Stromal cell of bone marrow (primary cell): ENCODE measurements at regions not wholly inside any gene's neighbourhood (a gene's known extent, or its start where the extent isn't known, plus 50 kb on each side); places are given as distances from the start of the nearest gene placed in this dataset.
"Not testable (repeated sequence)": the region's sequence is repeated elsewhere in the genome, so short reads cannot be mapped to it uniquely, and the experiment has no call there.

Source experiments
- DNase-seq: peaks from one replicate; pipeline ENCODE4 v3.0.0-alpha.2; 2012; ENCODE audit warnings: low read depth

DNA sequence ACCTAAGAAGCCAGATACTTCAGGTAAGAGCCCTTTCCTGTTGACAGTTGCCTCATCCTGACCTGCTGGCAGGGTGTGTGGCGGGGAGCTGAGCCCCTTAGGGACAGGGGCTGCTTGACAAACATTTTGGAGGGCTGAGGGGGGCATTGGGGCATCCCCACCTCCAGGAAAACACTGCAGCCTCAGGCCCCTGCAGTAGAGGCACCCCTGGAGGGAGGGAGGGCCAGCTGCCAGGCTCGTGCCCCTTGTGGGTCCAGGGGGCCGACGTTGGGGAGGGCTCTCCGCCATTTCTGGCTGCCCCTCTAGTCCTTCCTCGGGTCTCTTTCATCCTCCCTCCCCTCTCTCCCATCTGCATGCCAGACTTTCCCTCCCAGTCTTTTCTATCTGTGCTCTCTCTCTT, 177.3 kb downstream of the RPS24 start:
- no peak for DNase-seq

- DNase-seq: peak; percentile 56
Measured at GRCh38 chr10:78211561-78212051, 177.9 kb downstream of the RPS24 start.

DNA sequence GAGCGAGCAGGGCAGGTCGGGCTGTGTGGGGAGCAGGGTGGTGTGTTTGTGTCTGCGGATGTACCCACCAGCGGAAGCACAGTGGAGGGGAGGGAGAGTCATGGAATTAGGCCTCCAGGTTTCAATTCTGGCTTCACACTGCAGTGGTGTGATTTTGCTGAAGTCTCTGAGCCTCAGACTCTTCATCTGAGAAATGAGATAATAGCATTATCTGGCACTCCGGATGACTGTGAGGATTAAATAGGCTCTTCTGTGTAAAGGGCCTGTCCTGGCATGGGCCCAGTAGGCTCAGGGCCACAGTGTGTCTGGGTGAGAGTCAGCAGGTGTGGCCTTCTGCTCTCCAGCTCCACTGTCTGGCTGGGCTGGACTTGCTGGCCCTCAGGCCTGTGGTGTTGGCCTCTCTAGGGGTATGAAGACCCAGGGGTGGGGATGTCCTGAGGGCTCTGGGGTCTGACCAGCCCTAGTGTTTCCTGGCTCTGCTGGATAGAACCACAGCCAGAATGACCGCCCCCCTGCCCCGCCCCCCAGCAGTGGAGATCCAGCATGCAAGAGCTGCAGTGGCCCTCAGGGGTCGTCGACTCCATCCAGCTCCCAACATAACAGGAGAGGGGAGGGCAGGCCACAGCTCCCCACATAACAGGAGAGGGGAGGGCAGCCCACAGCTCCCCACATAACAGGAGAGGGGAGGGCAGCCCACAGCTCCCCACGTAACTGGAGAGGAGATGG, 178.6 kb downstream of the RPS24 start:
- no peak for DNase-seq

GRCh38 chr10:78212786-78213175, 179.1 kb downstream of the RPS24 start:
- DNase-seq: no peak

- DNase-seq: no peak
Measured at GRCh38 chr10:78214955-78215354, 181.3 kb downstream of the RPS24 start.

GRCh38 chr10:78215645-78216044, 182.0 kb downstream of the RPS24 start:
- DNase-seq: peak; percentile 89

DNA sequence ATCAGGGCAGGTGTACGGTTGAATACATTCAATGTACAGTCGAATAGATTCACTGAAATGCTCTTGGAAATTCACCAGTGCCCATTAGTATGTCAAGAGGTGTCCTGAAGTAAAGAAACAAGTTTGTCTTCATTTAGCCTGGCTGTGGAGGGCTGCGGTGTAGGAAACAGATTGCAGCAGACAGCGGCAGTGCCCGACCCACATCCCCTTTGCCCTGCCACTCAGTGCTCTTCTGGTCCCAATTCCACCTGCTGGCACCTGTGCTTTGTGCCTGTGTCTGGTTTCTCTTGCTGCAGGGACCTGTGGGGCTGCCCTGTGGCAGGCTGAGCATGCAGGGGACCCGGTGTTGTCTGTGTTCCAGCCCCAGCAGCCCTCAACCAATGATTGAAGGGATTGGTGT, 183.7 kb downstream of the RPS24 start:
- DNase-seq: no peak

DNA sequence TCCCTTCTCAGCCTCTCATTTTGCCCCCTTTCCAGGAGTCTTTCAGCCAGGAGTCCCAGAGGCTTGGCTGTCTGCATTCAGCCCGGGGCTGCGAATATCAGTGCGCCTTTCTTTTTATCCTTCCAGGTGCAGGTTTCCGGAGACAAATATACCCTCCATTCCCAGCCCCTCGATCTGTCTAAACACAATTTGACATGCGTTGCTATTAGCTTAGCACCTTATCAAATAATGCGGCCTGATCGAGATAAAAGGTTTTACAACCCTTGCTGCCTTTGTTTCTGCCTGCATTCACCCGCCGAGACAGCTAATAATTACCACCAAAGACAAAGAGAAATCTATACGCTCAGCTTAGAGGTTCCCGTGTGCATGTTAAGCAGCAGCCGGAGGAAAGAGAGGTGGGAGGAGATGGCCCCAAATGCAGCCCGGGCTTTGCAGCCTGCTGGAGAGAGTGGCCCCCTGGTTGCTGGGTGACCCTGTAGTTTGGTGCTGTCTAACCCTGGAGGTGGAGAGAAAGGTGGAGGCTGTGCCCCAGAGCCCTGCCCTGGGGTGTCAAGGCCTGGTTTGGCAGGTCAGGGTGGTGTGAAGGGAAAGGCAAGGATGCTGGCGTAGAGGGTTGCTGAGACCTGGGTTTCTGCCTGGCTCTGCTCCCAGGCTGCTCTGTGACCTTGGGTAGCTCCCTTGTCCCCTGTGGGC, 185.3 kb downstream of the RPS24 start:
- DNase-seq: no peak

- not testable (repeated sequence) for DNase-seq
Measured at GRCh38 chr10:78219568-78219967, 185.9 kb downstream of the RPS24 start.

- DNase-seq: no peak
Measured at GRCh38 chr10:78220781-78221180, 187.1 kb downstream of the RPS24 start.

- no peak for DNase-seq
Measured at GRCh38 chr10:78222096-78222790, 188.6 kb downstream of the RPS24 start.

DNA sequence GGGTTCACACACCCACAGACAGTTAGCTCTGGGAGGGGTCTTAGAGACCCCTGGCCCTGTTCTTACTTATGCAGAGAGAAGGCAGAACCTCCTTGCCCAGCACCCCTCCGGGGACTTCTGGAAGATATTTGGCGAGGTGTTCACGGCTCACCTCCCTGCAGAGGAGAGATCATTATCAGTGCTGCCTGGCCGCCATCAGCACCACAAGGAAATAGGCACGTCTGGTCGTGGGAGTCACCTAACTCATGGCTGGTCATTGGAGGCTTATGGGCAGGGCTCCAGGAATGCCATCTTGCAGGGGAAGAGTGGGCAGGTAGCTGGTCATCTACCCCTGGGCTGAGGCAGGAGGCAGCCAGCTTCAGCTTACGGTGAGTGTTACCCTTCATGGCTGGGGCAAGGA, 189.4 kb downstream of the RPS24 start:
- no peak for DNase-seq

DNA sequence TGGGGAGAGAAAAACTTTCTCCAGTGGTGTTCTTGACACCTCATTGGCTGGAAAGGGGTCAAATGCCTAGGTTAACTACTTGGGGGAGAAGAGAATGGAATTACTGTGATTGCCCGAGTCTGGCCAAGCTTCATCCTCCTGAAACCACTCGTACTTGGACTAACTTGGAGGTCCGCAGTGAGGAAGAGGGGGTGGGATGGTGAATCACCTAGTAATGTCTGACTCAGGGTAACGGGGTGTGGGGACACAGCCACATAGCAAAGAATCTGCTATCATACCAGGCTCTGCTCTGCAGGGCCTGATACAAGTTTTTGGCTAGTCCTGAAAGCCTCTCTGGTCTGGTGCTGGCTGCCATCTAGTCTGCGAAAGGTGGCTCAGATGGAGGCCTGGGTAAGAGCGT, 190.9 kb downstream of the RPS24 start:
- peak; percentile 57 for DNase-seq

GRCh38 chr10:78225594-78225993, 191.9 kb downstream of the RPS24 start:
- DNase-seq: no peak

DNA sequence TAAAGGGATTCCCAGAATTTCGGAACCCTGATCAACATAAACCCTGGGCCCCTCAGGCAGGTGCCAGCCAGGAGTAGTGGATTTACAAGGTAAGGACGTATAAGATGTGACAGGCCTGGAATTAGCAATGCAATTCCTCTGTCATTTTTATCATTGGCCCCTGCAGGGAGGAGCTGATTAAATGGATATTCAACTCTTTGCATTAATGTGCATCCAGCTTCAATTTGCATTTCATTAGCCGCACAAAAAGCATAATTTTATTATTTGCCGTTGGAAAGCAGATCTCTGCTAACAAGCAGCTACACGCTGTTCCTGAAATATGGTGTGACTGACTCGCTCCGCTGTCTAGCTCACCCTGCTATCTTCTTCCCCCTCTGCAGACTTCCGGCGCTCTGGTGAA, 195.8 kb downstream of the RPS24 start:
- no peak for DNase-seq

DNA sequence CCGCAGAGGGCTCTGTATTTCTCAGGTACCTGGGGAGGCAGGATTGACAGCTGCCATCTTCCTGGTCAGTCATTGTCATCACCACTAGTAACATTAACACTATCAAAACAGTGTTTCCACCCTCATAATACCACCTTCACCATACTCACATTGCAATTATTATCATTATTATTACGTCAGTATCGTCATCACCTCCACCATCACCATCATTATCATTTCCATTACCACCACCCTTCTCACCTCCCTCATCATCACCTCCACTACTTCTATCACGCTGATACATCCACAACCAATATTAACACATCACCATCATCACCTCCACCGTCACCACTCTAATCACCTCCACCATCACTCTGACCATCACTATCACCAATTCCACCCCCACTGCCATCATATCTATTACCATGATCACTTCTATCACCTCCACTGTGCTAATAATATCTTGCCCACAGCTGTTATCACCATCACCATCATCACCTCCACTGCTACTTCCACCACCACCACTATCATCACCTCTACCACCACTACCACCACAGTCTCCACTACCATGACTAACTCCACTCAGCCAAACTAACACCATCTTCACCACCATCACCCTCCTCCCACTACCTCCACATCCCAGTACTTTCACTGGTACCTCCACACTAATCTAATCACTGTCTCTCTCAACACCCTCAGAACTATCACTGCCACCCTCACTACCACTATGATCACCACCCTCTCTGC, 196.4 kb downstream of the RPS24 start:
- DNase-seq: no peak

DNA sequence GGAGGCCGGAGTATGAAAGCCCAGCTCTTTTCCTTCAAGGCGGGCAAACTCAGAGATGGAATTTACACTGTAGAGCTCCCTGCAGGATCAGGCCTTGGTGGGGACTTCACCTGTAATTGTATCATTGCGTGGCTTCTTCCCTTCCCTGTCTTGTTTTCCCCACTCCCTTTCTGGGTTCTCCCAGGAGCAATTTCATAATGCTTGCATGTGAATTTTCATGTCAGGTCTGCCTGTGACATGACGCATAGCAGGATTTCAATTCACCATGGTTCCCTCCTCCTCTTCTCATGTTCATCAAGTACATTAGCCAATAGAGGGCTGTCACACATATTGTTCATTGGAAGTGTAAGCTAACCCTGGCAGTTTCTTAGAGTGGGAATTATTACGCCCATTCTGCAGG, 197.7 kb downstream of the RPS24 start:
- no peak for DNase-seq

- DNase-seq: no peak
Measured at GRCh38 chr10:78231939-78232338, 198.3 kb downstream of the RPS24 start.

DNA sequence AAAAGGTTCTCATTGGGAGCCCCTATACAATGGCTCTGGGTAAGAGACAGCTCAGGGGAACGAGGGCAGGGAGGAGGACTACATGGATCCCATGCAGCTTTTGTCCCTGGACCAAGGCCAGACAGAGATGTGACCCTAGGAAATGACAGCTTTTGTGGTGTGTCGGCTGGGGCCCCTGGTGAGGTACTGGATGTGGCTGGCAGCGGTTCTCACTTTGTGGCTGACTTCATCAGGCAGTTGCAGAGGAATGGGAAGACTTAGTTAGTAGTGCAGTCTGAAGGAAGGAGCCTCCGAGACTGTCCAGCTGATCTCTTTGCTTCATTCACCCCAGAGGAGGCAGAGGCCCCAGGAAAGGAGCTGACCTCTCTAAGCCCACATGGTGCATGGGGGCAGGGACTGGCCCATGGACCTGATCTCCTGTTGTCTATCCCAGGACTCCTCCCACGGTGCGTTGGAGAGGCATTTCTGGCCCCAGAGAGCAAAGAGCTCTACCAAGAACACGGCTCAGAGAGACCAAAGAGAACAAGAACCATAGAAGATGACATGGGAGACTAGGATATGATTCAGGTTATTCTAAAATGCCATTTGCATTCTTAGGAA, 202.9 kb downstream of the RPS24 start:
- no peak for DNase-seq

GRCh38 chr10:78237951-78238350, 204.3 kb downstream of the RPS24 start:
- DNase-seq: not testable (repeated sequence)

- DNase-seq: no peak
Measured at GRCh38 chr10:78247266-78247665, 213.6 kb downstream of the RPS24 start.

DNA sequence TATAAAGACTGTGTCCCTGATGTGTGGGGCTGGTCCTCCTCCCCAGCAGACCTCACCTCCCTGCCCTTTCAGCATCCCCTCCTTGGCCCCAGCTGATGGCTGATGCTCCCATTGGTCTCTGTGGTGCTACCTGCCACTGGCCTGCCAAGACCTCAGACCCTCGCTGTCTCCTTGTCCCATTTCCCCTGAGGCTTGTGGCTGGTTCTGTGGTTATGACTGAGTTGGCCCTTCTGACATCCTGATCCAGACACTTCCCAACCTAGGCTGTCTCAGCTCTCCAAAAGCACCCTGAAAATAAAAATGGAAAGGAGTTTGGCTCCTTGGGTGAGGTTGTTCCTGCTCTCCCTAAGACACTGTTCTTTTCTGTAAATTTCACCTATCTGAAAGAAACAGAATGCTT, 214.2 kb downstream of the RPS24 start:
- DNase-seq: no peak
